ENCODE measurements at regions not wholly inside any gene's neighbourhood (a gene's known extent, or its start where the extent isn't known, plus 50 kb on each side); places are given as distances from the start of the nearest gene placed in this dataset.
"Not testable (repeated sequence)": the region's sequence is repeated elsewhere in the genome, so short reads cannot be mapped to it uniquely, and the experiment has no call there.

DNA sequence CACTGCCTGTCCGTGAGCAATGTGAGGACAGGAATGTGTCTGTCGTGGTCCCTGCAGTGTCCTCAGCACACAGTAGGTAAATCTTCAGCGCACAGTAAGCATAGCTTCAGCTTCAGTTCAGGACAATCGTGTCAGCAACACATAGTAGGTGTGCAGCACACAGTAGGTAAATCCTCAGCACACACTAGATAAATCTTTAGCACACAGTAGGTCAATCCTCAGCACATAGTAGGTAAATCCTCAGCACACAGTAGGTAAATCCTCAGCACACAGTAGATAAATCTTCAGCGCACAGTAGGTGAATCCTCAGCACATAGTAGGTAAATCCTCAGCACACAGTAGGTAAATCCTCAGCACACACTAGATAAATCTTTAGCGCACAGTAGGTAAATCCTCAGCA is 102.4 kb downstream of the MICALL2 start:
- not testable (repeated sequence) for TF ChIP-seq CTCF (IDR thresholded peaks at IDR 0.05; ENCODE audit: borderline replicate concordance, extremely low read depth, low read length, poor library complexity, severe bottlenecking); EZH2 (IDR thresholded peaks at IDR 0.05; ENCODE audit: borderline replicate concordance, low read depth, low read length, severe bottlenecking)

Data from DND-41 (cell line).